ENCODE measurements at regions not wholly inside any gene's neighbourhood (a gene's known extent, or its start where the extent isn't known, plus 50 kb on each side); places are given as distances from the start of the nearest gene placed in this dataset.

DNA sequence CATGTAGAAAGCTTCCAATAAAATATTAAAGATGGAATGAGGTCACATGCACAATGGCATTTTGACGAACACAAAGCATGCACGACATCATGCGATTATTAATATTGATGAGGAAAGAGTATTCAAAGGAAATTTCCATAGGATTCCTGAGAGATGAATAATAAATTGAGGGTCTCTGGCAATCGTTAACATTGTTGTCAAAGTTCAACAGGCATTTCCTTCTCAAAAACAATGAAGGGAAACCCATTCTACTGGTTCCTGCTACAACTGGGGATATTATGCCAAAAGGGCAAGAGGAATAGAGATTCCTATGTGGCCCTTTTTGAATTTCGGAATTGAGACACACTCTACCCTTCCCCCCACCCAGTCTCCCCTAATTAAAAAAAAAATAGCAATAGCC is 128.3 kb upstream of the NUDT7 start:
- no peak overlapping the region for H3K4me3 Mint-ChIP-seq
- ATAC-seq (no peak), DNase-seq (no peak)
- H3K27me3 Mint-ChIP-seq (ENCODE audit: low read depth), result peaks cover 18% of the 10 kb centered on the region
- no peaks in the 10 kb centered on the region for H3K9me3 Mint-ChIP-seq
- H3K36me3 Mint-ChIP-seq (ENCODE audit: insufficient read depth), result no peaks in the 10 kb centered on the region
- H3K4me1 Mint-ChIP-seq (ENCODE audit: low read depth), result no peaks in the 10 kb centered on the region

GRCh38 chr16:77594799-77595596 is 127.3 kb upstream of the NUDT7 start:
- Mint-ChIP-seq H3K4me1 (ENCODE audit: low read depth) (no peaks in the 10 kb centered on the region), H3K36me3 (ENCODE audit: insufficient read depth) (no peaks in the 10 kb centered on the region), H3K9me3 (no peaks in the 10 kb centered on the region), H3K4me3 (no peak overlapping the region), H3K27me3 (ENCODE audit: low read depth) (peaks cover 15% of the 10 kb centered on the region)
- DNase-seq (no peak), ATAC-seq (no peak)

DNA sequence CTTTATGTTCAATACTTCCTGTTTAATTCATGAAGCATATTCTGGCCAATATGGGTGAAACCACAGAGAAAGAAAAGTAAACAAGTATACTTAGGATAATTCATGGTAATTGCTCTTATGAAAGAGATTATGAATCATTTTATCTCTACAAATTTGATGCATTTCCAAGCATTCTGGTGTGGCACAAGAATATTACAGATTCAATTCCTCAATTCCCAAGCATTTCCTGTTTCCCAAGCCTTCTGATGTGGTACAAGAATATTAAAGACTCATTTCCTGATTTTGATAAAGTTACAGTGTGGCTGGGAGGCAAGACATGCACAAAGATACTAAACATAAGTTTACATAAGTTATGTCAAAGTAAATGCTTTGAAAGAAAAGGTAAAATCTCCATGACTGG is 126.1 kb upstream of the NUDT7 start:
- H3K27me3 Mint-ChIP-seq (ENCODE audit: low read depth), result peaks cover 20% of the 10 kb centered on the region
- no peak overlapping the region for H3K4me3 Mint-ChIP-seq
- H3K36me3 Mint-ChIP-seq (ENCODE audit: insufficient read depth), result no peaks in the 10 kb centered on the region
- DNase-seq, result no peak
- ATAC-seq, result no peak
- peaks cover 4% of the 10 kb centered on the region for H3K9me3 Mint-ChIP-seq
- no peaks in the 10 kb centered on the region for H3K4me1 Mint-ChIP-seq (ENCODE audit: low read depth)

DNA sequence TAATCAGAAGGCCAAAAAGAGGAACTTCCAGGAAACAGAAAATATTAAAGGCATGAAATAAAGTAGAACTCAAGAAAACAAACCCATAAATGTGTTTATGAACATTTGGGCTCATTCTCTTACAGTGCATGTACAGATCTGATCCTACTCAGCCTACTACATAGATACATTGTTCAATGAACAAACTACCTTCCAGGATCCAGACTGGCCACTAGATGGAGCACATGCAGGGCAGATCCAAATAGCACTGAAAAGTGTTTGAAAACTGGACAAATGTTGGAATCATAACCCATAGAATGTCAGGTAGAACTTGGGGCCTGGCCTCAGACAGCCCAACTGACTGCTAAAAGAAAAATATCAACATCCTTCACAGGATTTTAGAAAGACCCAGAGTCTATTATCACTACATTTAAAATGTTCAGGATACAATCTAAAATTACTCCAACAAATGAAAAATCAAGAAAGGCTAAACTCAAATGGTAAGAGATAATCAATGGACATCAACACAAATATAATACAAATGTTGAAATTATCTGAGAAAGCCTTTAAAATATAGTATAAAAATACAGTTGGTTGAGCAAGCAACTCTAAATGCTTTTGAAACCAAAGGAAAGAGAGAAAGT is 122.4 kb upstream of the NUDT7 start:
- Mint-ChIP-seq H3K4me1 (ENCODE audit: low read depth) (no peaks in the 10 kb centered on the region), H3K36me3 (ENCODE audit: insufficient read depth) (no peaks in the 10 kb centered on the region), H3K4me3 (no peak overlapping the region), H3K9me3 (peaks cover 4% of the 10 kb centered on the region), H3K27me3 (ENCODE audit: low read depth) (peaks cover 20% of the 10 kb centered on the region)
- DNase-seq (no peak), ATAC-seq (no peak)

- Mint-ChIP-seq H3K4me3 (no peak overlapping the region), H3K9me3 (peaks cover 4% of the 10 kb centered on the region), H3K36me3 (ENCODE audit: insufficient read depth) (no peaks in the 10 kb centered on the region), H3K4me1 (ENCODE audit: low read depth) (no peaks in the 10 kb centered on the region), H3K27me3 (ENCODE audit: low read depth) (peaks cover 20% of the 10 kb centered on the region)
- DNase-seq (no peak), ATAC-seq (no peak)
Measured at GRCh38 chr16:77600555-77600954, 121.8 kb upstream of the NUDT7 start.

GRCh38 chr16:77603656-77604055 is 118.7 kb upstream of the NUDT7 start:
- Mint-ChIP-seq H3K4me1 (ENCODE audit: low read depth) (no peaks in the 10 kb centered on the region), H3K9me3 (peaks cover 4% of the 10 kb centered on the region), H3K36me3 (ENCODE audit: insufficient read depth) (no peaks in the 10 kb centered on the region), H3K27me3 (ENCODE audit: low read depth) (peaks cover 8% of the 10 kb centered on the region), H3K4me3 (no peak overlapping the region)
- no peak for DNase-seq
- ATAC-seq, result no peak

GRCh38 chr16:77610496-77610895 is 111.8 kb upstream of the NUDT7 start:
- H3K27me3 Mint-ChIP-seq (ENCODE audit: low read depth), result no peaks in the 10 kb centered on the region
- no peaks in the 10 kb centered on the region for H3K4me1 Mint-ChIP-seq (ENCODE audit: low read depth)
- peaks cover 4% of the 10 kb centered on the region for H3K9me3 Mint-ChIP-seq

DNA sequence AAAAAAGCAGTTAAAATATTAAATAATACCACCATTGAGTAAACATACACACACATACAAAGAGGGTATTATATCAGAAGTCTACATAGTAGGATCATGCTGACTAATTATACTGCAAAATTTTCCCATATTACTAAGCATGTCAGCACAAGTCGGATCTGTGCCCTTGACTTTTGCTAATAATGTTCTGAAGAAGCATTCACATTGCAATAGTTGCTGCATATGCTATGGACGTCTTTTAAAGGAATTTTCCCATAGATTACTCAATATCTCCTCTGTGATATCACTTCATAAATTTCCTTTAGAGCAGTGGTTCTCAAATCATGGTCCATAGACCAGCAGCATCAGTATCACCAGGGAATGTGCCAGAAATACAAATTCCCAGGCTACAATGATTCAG is 110.9 kb upstream of the NUDT7 start:
- H3K4me1 Mint-ChIP-seq (ENCODE audit: low read depth), result no peaks in the 10 kb centered on the region
- DNase-seq (no peak), ATAC-seq (no peak)
- H3K4me3 Mint-ChIP-seq, result no peak overlapping the region
- peaks cover 4% of the 10 kb centered on the region for H3K9me3 Mint-ChIP-seq
- no peaks in the 10 kb centered on the region for H3K36me3 Mint-ChIP-seq (ENCODE audit: insufficient read depth)
- peaks cover 2% of the 10 kb centered on the region for H3K27me3 Mint-ChIP-seq (ENCODE audit: low read depth)

More at GRCh38 chr16:77610496-77610895, 111.8 kb upstream of the NUDT7 start:
- DNase-seq, result no peak
- H3K36me3 Mint-ChIP-seq (ENCODE audit: insufficient read depth), result no peaks in the 10 kb centered on the region
- H3K4me3 Mint-ChIP-seq, result no peak overlapping the region
- ATAC-seq, result no peak

- peaks cover 2% of the 10 kb centered on the region for H3K27me3 Mint-ChIP-seq (ENCODE audit: low read depth)
- ATAC-seq, result no peak
- no peak overlapping the region for H3K4me3 Mint-ChIP-seq
- H3K9me3 Mint-ChIP-seq, result peaks cover 4% of the 10 kb centered on the region
- DNase-seq, result no peak
- no peaks in the 10 kb centered on the region for H3K4me1 Mint-ChIP-seq (ENCODE audit: low read depth)
- H3K36me3 Mint-ChIP-seq (ENCODE audit: insufficient read depth), result no peaks in the 10 kb centered on the region
Measured at GRCh38 chr16:77612596-77612995, 109.7 kb upstream of the NUDT7 start.

GRCh38 chr16:77613095-77613494 is 109.2 kb upstream of the NUDT7 start:
- H3K4me1 Mint-ChIP-seq (ENCODE audit: low read depth), result no peaks in the 10 kb centered on the region
- H3K9me3 Mint-ChIP-seq, result peaks cover 4% of the 10 kb centered on the region
- H3K36me3 Mint-ChIP-seq (ENCODE audit: insufficient read depth), result no peaks in the 10 kb centered on the region
- DNase-seq, result no peak
- H3K4me3 Mint-ChIP-seq, result no peak overlapping the region
- no peak for ATAC-seq
- peaks cover 2% of the 10 kb centered on the region for H3K27me3 Mint-ChIP-seq (ENCODE audit: low read depth)

GRCh38 chr16:77617553-77617952 is 104.8 kb upstream of the NUDT7 start:
- no peak overlapping the region for H3K4me3 Mint-ChIP-seq
- no peaks in the 10 kb centered on the region for H3K4me1 Mint-ChIP-seq (ENCODE audit: low read depth)
- no peak for ATAC-seq
- H3K27me3 Mint-ChIP-seq (ENCODE audit: low read depth), result peaks cover 8% of the 10 kb centered on the region
- DNase-seq, result no peak
- H3K36me3 Mint-ChIP-seq (ENCODE audit: insufficient read depth), result no peaks in the 10 kb centered on the region
- H3K9me3 Mint-ChIP-seq, result peaks cover 4% of the 10 kb centered on the region

DNA sequence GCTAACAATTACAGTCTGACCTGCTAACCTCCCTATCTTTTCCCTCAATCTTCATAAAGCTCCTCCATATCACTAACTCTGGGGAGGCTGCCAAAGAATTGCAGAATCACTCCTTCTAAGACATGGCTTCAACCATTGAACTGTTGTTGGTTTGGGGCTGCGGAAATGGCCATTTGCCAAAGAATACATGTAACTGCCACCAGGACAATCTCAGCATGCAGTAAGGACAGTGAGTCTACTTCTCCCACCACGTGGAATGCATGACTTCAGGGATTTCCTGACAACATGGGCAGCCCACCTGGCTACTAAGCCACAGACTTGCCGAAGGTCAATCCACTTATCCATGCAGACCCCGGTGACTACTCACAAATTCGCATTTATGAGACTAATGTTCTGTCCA is 104.3 kb upstream of the NUDT7 start:
- H3K4me1 Mint-ChIP-seq (ENCODE audit: low read depth), result no peaks in the 10 kb centered on the region
- H3K36me3 Mint-ChIP-seq (ENCODE audit: insufficient read depth), result no peaks in the 10 kb centered on the region
- no peak for DNase-seq
- no peak overlapping the region for H3K4me3 Mint-ChIP-seq
- H3K9me3 Mint-ChIP-seq, result peaks cover 4% of the 10 kb centered on the region
- H3K27me3 Mint-ChIP-seq (ENCODE audit: low read depth), result peaks cover 8% of the 10 kb centered on the region
- ATAC-seq, result no peak

GRCh38 chr16:77618951-77619350 is 103.4 kb upstream of the NUDT7 start:
- no peak for ATAC-seq
- no peaks in the 10 kb centered on the region for H3K4me1 Mint-ChIP-seq (ENCODE audit: low read depth)
- H3K4me3 Mint-ChIP-seq, result no peak overlapping the region
- no peaks in the 10 kb centered on the region for H3K36me3 Mint-ChIP-seq (ENCODE audit: insufficient read depth)
- H3K9me3 Mint-ChIP-seq, result peaks cover 4% of the 10 kb centered on the region
- H3K27me3 Mint-ChIP-seq (ENCODE audit: low read depth), result peaks cover 8% of the 10 kb centered on the region
- DNase-seq, result no peak

GRCh38 chr16:77624085-77624484 is 98.2 kb upstream of the NUDT7 start:
- Mint-ChIP-seq H3K4me1 (ENCODE audit: low read depth) (no peaks in the 10 kb centered on the region), H3K36me3 (ENCODE audit: insufficient read depth) (no peaks in the 10 kb centered on the region), H3K27me3 (ENCODE audit: low read depth) (peaks cover 4% of the 10 kb centered on the region), H3K9me3 (no peaks in the 10 kb centered on the region), H3K4me3 (no peak overlapping the region)
- no peak for DNase-seq
- no peak for ATAC-seq

DNA sequence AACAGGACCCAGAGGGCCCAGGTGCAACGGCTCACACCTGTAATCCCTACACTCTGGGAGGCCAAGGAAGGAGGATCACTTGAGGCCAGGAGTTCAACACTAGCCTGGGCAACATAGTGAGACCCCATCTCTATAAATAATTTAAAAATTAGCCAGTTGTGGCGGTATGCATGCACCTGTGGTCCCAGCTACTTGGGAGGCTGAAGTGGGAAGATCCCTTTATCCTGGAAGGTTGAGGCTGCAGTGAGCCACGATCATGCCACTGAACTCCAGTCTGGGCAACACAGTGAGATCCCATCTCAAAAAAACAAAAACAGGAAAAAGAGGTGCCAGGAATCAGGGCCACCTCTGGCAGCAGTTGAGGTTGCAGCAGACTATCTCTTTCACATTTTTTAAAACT is 85.7 kb upstream of the NUDT7 start:
- Mint-ChIP-seq H3K36me3 (ENCODE audit: insufficient read depth) (no peaks in the 10 kb centered on the region), H3K4me3 (no peak overlapping the region), H3K4me1 (ENCODE audit: low read depth) (no peaks in the 10 kb centered on the region), H3K9me3 (no peaks in the 10 kb centered on the region), H3K27me3 (ENCODE audit: low read depth) (peaks cover 12% of the 10 kb centered on the region)
- no peak for ATAC-seq
- no peak for DNase-seq

All from activated T-cell treated with anti-CD3 and anti-CD28 coated beads, Interleukin-2, amount 50 U/mL, for 4 hours (primary cell).